Liver (tissue), 7 donors: ENCODE measurements at regions not wholly inside any gene's neighbourhood (a gene's known extent, or its start where the extent isn't known, plus 50 kb on each side); places are given as distances from the start of the nearest gene placed in this dataset.
A peak's percentile ranks its signal among the peaks of the same experiment; 100 is the strongest.

Experiments used
- DNase-seq: peaks from one replicate; pipeline ENCODE4 v3.0.0-alpha.2; 2017; ENCODE audit warnings: low spot score
- H3K27ac ChIP-seq, 2 donors: one replicate each; pipeline ENCODE4 v1.7.0; 2013; ENCODE audit warnings: inconsistent platforms in 2 of 2, low read length in 2 of 2, control low read depth in 1 of 2, low read depth in 1 of 2, mild to moderate bottlenecking in 1 of 2
- H3K27me3 ChIP-seq, 4 donors: one replicate each; pipeline versions ENCODE4 v1.6.1 to v1.7.0; 2013; ENCODE audit warnings: low read length in 3 of 4, inconsistent platforms in 1 of 4, mild to moderate bottlenecking in 1 of 4, moderate library complexity in 1 of 4; ENCODE audit not compliant: control insufficient read depth in 4 of 4, insufficient read depth in 4 of 4
- H3K36me3 ChIP-seq, 4 donors: one replicate each; pipeline versions ENCODE4 v1.6.1 to v1.7.0; 2013; ENCODE audit warnings: low read length in 3 of 4, mild to moderate bottlenecking in 3 of 4, low read depth in 1 of 4, moderate library complexity in 1 of 4; ENCODE audit not compliant: control insufficient read depth in 4 of 4, insufficient read depth in 3 of 4
- H3K4me1 ChIP-seq, 4 donors: one replicate each; pipeline versions ENCODE4 v1.6.1 to v1.7.0; 2013; ENCODE audit warnings: low read length in 3 of 4, mild to moderate bottlenecking in 3 of 4, moderate library complexity in 1 of 4; ENCODE audit not compliant: control insufficient read depth in 4 of 4, insufficient read depth in 4 of 4
- H3K4me3 ChIP-seq, 3 donors: one replicate each; pipeline versions ENCODE4 v1.6.1 to v1.7.0; 2013; ENCODE audit warnings: low read length in 3 of 3, control low read depth in 1 of 3, low read depth in 1 of 3, mild to moderate bottlenecking in 1 of 3
- H3K9ac ChIP-seq, 2 donors: one replicate each; pipeline ENCODE4 v1.7.0; 2013; ENCODE audit warnings: low read length in 2 of 2, mild to moderate bottlenecking in 2 of 2, moderate library complexity in 2 of 2, control low read depth in 1 of 2, low read depth in 1 of 2
- H3K9me3 ChIP-seq, 4 donors: one replicate each; pipeline versions ENCODE4 v1.6.1 to v1.7.0; 2013; ENCODE audit warnings: low read length in 3 of 4; ENCODE audit not compliant: control insufficient read depth in 4 of 4
- EGR1 ChIP-seq, 2 donors: IDR thresholded peaks; 2 replicates each; pipeline ENCODE4 v1.6.1; 2016 to 2018; ENCODE audit warnings: antibody characterized with exemption in 2 of 2, low read depth in 2 of 2
- FOXA1 ChIP-seq: IDR thresholded peaks from 2 replicates; pipeline ENCODE4 v1.6.1; 2016; ENCODE audit warnings: antibody characterized with exemption
- FOXA2 ChIP-seq: IDR thresholded peaks from 2 replicates; pipeline ENCODE4 v1.6.1; 2016; ENCODE audit warnings: antibody characterized with exemption
- GABPA ChIP-seq, 2 donors: IDR thresholded peaks in 1 of 2; conservative IDR thresholded peaks in 1 of 2; 2 replicates each; pipeline ENCODE4 v1.6.1; 2016; ENCODE audit warnings: antibody characterized with exemption in 2 of 2, mild to moderate bottlenecking in 1 of 2, moderate library complexity in 1 of 2
- HNF4A ChIP-seq, 2 donors: conservative IDR thresholded peaks; 2 replicates each; pipeline ENCODE4 v1.6.1; 2016; ENCODE audit warnings: antibody characterized with exemption in 2 of 2, mild to moderate bottlenecking in 2 of 2
- HNF4G ChIP-seq: IDR thresholded peaks from 2 replicates; pipeline ENCODE4 v1.6.1; 2016; ENCODE audit warnings: antibody characterized with exemption
- JUND ChIP-seq, 2 donors: IDR thresholded peaks; 2 replicates each; pipeline ENCODE4 v1.6.1; 2016; ENCODE audit warnings: antibody characterized with exemption in 2 of 2
- NR2F2 ChIP-seq: IDR thresholded peaks from 2 replicates; pipeline ENCODE4 v1.6.1; 2016; ENCODE audit warnings: antibody characterized with exemption
- RAD21 ChIP-seq, 2 donors: IDR thresholded peaks; 2 replicates each; pipeline ENCODE4 v1.6.1; 2016; ENCODE audit warnings: antibody characterized with exemption in 2 of 2, mild to moderate bottlenecking in 2 of 2
- RXRA ChIP-seq, 2 donors: IDR thresholded peaks; 2 replicates each; pipeline ENCODE4 v1.6.1; 2017 to 2018; ENCODE audit warnings: antibody characterized with exemption in 2 of 2, mild to moderate bottlenecking in 1 of 2
- SP1 ChIP-seq: IDR thresholded peaks from 2 replicates; pipeline ENCODE4 v1.6.1; 2018; ENCODE audit warnings: antibody characterized with exemption, mild to moderate bottlenecking
- TAF1 ChIP-seq: conservative IDR thresholded peaks from 2 replicates; pipeline ENCODE4 v1.6.1; 2016; ENCODE audit warnings: antibody characterized with exemption, mild to moderate bottlenecking
- YY1 ChIP-seq: IDR thresholded peaks from 2 replicates; pipeline ENCODE4 v1.6.1; 2016; ENCODE audit warnings: antibody characterized with exemption, mild to moderate bottlenecking
- WGBS: extraction: QIAGEN DNeasy Blood & Tissue Kit; methylation state at CpG from one replicate; pipeline ENCODE4 v1.1.7; 2013; 5-methylcytosine and 5-hydroxymethylcytosine counted together
- TF ChIP-seq, protein P1 (sequence below): IDR thresholded peaks from 2 replicates; pipeline ENCODE4 v1.6.1; 2016; ENCODE audit warnings: antibody characterized with exemption
- TF ChIP-seq, protein P2 (sequence below): IDR thresholded peaks from 2 replicates; pipeline ENCODE4 v1.6.1; 2016; ENCODE audit warnings: antibody characterized with exemption
- TF ChIP-seq, protein P3 (sequence below): IDR thresholded peaks from 2 replicates; pipeline ENCODE4 v1.6.1; 2016; ENCODE audit warnings: antibody characterized with exemption
- TF ChIP-seq, protein P4 (sequence below): IDR thresholded peaks from 2 replicates; pipeline ENCODE4 v1.6.1; 2016; ENCODE audit warnings: antibody characterized with exemption, mild to moderate bottlenecking
- donor health status: healthy.
- donor health status: healthy.
- donor health status: healthy.
- donor health status: healthy.

DNA sequence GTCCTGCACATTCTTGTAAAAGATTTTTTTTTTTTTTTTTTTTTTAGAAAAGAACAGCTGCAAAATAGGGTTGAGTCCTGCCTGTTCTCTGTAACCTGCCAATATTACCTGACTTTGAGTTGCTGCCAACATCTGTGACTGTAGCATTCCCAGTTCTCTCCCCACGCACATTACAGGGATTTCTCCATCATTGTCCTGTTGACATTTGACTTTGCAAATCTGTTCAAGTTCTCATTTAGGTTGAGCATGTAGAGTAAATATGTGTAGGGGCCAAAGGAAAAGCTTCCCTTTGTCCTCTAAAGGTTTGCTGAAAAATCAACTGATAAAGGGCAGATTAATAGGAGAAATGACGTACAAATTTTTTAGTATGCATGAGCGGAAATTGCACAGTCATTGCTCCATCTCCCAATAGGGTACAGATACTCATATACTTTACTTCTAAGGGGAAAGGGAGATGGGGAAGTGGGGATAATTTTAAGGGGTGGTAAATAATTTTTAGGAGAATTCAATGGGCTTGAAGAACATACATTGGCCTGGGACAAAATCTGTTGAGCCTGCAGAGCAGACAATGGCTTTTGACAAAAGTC lies 385.5 kb downstream of the PIK3C3 start:
- DNase-seq = no peak
- no peak overlapping the region for H3K9ac ChIP-seq
- no peaks in the 10 kb centered on the region for H3K36me3 ChIP-seq
- no peak overlapping the region for H3K4me3 ChIP-seq
- no peaks in the 10 kb centered on the region for H3K27me3 ChIP-seq
- no peaks in the 10 kb centered on the region for H3K9me3 ChIP-seq
- H3K4me1 ChIP-seq = peaks cover 10 to 37% (median 27%) of the 10 kb centered on the region in 4 donors
- TF ChIP-seq, protein P1, sequence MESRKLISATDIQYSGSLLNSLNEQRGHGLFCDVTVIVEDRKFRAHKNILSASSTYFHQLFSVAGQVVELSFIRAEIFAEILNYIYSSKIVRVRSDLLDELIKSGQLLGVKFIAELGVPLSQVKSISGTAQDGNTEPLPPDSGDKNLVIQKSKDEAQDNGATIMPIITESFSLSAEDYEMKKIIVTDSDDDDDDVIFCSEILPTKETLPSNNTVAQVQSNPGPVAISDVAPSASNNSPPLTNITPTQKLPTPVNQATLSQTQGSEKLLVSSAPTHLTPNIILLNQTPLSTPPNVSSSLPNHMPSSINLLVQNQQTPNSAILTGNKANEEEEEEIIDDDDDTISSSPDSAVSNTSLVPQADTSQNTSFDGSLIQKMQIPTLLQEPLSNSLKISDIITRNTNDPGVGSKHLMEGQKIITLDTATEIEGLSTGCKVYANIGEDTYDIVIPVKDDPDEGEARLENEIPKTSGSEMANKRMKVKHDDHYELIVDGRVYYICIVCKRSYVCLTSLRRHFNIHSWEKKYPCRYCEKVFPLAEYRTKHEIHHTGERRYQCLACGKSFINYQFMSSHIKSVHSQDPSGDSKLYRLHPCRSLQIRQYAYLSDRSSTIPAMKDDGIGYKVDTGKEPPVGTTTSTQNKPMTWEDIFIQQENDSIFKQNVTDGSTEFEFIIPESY = peak; percentile 81
- TF ChIP-seq FOXA1 (peak; percentile 99), TAF1 (no peak), SP1 (peak; percentile 86), YY1 (peak; percentile 78), HNF4G (no peak), RXRA (IDR thresholded peaks at IDR 0.05) (peak; percentile 78 to 93), RAD21 (IDR thresholded peaks at IDR 0.05) (peak; percentile 64 to 65), EGR1 (IDR thresholded peaks at IDR 0.05; ENCODE audit: low read depth in 2 of 2) (peak in 1 of 2 donors; percentile 80), JUND (IDR thresholded peaks at IDR 0.05) (peak; percentile 56 to 90), NR2F2 (no peak), FOXA2 (peak; percentile 100), HNF4A (conservative IDR thresholded peaks at IDR 0.05) (peak; percentile 76 to 89), GABPA (IDR thresholded peaks at IDR 0.05 in 1 of 2, conservative IDR thresholded peaks at IDR 0.05 in 1 of 2) (peak in 1 of 2 donors; percentile 67)
- TF ChIP-seq, protein P2, sequence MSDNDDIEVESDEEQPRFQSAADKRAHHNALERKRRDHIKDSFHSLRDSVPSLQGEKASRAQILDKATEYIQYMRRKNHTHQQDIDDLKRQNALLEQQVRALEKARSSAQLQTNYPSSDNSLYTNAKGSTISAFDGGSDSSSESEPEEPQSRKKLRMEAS = peak; percentile 69
- TF ChIP-seq, protein P3, sequence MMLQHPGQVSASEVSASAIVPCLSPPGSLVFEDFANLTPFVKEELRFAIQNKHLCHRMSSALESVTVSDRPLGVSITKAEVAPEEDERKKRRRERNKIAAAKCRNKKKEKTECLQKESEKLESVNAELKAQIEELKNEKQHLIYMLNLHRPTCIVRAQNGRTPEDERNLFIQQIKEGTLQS = no peak
- TF ChIP-seq, protein P4, sequence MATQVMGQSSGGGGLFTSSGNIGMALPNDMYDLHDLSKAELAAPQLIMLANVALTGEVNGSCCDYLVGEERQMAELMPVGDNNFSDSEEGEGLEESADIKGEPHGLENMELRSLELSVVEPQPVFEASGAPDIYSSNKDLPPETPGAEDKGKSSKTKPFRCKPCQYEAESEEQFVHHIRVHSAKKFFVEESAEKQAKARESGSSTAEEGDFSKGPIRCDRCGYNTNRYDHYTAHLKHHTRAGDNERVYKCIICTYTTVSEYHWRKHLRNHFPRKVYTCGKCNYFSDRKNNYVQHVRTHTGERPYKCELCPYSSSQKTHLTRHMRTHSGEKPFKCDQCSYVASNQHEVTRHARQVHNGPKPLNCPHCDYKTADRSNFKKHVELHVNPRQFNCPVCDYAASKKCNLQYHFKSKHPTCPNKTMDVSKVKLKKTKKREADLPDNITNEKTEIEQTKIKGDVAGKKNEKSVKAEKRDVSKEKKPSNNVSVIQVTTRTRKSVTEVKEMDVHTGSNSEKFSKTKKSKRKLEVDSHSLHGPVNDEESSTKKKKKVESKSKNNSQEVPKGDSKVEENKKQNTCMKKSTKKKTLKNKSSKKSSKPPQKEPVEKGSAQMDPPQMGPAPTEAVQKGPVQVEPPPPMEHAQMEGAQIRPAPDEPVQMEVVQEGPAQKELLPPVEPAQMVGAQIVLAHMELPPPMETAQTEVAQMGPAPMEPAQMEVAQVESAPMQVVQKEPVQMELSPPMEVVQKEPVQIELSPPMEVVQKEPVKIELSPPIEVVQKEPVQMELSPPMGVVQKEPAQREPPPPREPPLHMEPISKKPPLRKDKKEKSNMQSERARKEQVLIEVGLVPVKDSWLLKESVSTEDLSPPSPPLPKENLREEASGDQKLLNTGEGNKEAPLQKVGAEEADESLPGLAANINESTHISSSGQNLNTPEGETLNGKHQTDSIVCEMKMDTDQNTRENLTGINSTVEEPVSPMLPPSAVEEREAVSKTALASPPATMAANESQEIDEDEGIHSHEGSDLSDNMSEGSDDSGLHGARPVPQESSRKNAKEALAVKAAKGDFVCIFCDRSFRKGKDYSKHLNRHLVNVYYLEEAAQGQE = peak; percentile 81
- peak overlapping the region; percentile 88 to 89 for H3K27ac ChIP-seq
- WGBS = 33% methylated on average over 3 of the region's 3 CpGs

DNA sequence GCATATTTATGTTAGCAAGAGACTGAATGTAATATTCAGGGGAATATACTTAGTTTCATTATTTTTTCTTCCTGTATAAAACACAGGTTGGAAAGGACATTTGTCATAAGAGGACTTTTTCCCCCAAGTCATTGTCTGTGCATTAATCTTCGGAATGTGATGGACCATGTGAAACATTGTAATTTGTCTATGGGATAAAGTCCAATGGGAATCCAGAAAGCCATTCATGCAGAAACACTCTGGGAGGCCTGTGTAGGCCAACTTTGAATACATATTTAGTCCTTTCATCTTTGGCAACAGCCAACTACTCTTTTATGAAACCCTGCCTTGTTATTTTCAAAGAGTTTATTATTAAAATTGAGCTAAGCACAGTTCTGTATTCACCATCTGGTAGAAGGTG lies 386.4 kb downstream of the PIK3C3 start:
- Histone ChIP-seq H3K4me3 (no peak overlapping the region), H3K27me3 (no peaks in the 10 kb centered on the region), H3K9me3 (no peaks in the 10 kb centered on the region), H3K4me1 (peaks cover 10 to 35% (median 27%) of the 10 kb centered on the region in 4 donors), H3K9ac (no peak overlapping the region), H3K27ac (no peak overlapping the region), H3K36me3 (no peaks in the 10 kb centered on the region)
- TF ChIP-seq, protein P2 = no peak
- TF ChIP-seq, protein P1 = no peak
- TF ChIP-seq SP1 (no peak), HNF4A (conservative IDR thresholded peaks at IDR 0.05) (peak in 1 of 2 donors; percentile 10)
- DNase-seq = no peak
- 51% methylated on average over 1 of the region's 1 CpG for WGBS
